Astrocyte of the cerebellum (primary cell): ENCODE measurements at regions not wholly inside any gene's neighbourhood (a gene's known extent, or its start where the extent isn't known, plus 50 kb on each side); places are given as distances from the start of the nearest gene placed in this dataset.
"Not testable (repeated sequence)": the region's sequence is repeated elsewhere in the genome, so short reads cannot be mapped to it uniquely, and the experiment has no call there.

Experiments
- DNase-seq: peaks from one replicate; pipeline ENCODE4 v3.0.0-alpha.2; 2011; ENCODE audit warnings: low read depth
- H3K4me3 ChIP-seq: 2 replicates; pipeline ENCODE4 v1.5.1; 2011; ENCODE audit warnings: mild to moderate bottlenecking, low read depth, low read length, moderate library complexity
- in situ Hi-C: cut with HindIII; loops from 2 replicates; pipeline ENCODE4 v1.10.0; 2017; ENCODE audit warnings: low sequenced_read_pairs
- TF ChIP-seq, protein P1 (sequence below): IDR thresholded peaks from 2 replicates; pipeline ENCODE4 v1.5.1; 2012; ENCODE audit warnings: low read length, low read depth, moderate library complexity, mild to moderate bottlenecking; ENCODE audit errors: missing control alignments

DNA sequence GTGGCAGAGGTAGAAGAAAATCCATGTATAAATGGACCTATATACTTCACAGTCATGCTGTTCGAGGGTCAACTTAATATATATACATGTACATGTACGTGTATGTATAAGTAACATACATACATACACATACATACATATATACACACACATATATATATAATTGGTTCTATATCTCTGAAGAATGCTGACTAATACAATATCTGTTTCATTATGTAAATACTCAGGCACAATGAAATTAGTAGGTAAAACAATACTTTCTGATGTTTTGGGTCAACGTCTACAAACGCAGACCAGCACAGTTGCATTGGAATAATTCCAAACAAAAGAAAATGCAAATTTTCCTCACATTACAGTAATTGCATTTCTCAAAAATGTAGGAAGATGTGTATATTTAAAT, 202.7 kb upstream of the DAAM1 start:
- no peak overlapping the region for H3K4me3 ChIP-seq
- no peak for DNase-seq
- TF ChIP-seq, protein P1, sequence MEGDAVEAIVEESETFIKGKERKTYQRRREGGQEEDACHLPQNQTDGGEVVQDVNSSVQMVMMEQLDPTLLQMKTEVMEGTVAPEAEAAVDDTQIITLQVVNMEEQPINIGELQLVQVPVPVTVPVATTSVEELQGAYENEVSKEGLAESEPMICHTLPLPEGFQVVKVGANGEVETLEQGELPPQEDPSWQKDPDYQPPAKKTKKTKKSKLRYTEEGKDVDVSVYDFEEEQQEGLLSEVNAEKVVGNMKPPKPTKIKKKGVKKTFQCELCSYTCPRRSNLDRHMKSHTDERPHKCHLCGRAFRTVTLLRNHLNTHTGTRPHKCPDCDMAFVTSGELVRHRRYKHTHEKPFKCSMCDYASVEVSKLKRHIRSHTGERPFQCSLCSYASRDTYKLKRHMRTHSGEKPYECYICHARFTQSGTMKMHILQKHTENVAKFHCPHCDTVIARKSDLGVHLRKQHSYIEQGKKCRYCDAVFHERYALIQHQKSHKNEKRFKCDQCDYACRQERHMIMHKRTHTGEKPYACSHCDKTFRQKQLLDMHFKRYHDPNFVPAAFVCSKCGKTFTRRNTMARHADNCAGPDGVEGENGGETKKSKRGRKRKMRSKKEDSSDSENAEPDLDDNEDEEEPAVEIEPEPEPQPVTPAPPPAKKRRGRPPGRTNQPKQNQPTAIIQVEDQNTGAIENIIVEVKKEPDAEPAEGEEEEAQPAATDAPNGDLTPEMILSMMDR = no peak
- in situ Hi-C loops = no loop called here

DNA sequence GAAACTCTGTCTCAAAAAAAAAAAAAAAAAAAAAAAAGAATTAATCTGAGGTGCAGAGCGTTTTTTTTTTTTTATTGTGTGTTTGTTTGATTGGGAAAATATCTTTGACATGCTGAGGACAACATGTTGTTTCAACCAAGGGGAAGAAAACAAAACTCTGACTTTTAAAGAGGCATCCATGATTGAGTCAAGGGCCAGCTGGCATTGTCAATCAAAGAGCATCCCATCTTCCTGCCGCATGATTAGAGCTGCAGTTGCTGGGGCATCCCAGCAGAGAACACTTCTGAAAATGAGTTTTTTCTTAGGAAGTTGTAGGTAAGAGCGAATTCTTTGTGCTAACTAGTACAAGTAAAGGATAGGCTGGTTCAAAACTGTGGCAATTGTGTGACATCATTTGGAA, 200.9 kb upstream of the DAAM1 start:
- in situ Hi-C loops = no loop called here
- H3K4me3 ChIP-seq = no peak overlapping the region
- TF ChIP-seq, protein P1 = no peak
- no peak for DNase-seq

DNA sequence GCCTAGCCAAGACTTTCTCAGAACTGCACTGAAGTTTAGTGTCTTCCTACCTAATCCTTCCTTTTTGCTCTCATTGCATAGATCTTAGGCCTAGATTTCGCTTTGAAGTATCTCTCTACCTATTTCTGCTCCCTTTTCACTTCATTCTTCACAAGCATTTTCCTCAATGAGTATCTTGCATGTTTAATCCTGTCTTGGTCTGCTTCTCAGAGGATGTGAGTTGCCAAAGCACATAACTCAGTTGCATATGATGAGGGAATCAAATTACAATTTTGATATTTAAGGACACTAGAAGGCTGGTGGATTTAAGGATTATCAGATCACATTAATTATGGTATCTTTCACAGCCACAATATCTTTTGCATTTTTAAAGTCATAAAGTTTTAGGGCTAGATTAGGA, 195.5 kb upstream of the DAAM1 start:
- in situ Hi-C loops = no loop called here
- DNase-seq = no peak
- TF ChIP-seq, protein P1 = no peak
- no peak overlapping the region for H3K4me3 ChIP-seq

DNA sequence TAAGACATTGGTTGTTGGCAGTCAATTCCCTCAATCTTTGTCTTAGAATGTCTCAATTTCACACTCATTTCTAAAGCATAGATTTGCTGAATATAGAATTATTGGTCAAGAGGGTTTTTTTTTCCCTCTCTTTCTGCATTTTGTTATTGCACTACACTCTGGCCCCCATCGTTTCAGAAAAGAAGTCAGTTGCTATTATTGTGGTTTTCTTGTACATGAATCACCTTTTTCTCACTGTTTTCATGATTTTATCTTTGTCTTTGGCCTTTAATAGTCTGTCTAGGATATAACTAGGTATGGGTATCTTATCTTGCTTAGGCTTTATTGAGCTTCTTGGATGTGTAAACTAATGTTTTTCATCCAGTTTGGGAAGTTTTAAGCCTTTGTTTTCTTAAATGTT, 194.3 kb upstream of the DAAM1 start:
- no peak for DNase-seq
- in situ Hi-C loops = no loop called here
- TF ChIP-seq, protein P1 = no peak
- H3K4me3 ChIP-seq = no peak overlapping the region

DNA sequence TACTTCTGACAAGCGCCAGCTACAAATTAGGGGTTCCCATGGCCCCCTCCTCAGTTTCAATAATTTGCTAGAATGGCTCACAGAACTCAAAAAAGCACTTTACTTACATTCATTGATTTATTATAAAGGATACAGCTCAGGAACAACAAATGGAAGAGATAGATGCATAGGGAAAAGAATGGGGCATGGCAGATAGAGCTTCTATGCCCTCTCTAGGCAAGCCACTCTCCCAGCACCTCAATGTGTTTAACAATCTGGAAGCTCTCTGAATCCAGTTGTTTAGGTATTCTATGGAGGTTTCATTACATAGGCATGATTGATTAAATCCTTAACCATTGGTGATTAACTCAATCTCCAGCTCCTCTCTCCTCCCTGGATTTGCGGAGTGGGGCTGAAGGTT, 184.5 kb upstream of the DAAM1 start:
- DNase-seq = no peak
- no peak overlapping the region for H3K4me3 ChIP-seq
- TF ChIP-seq, protein P1 = peak; percentile 28
- in situ Hi-C loops = no loop called here

DNA sequence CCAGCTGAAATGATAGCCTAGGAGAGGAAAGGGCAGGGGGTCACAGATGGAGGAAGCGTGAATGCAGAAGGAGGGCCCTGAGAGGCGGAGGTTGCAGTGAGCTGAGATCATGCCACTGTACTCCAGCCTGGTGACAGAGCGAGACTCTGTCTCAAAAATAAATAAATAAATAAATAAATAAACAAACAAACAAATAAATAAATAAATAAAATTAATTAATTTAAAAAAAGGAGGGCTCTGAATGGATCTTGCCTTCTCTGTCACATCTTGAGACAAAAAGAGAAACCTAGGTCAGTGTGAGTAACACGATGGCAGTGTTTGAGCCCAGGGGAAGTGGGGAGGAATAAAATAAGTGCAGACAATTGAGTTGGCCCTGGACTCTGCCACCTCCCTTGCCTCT, 182.3 kb upstream of the DAAM1 start:
- H3K4me3 ChIP-seq, DNase-seq, in situ Hi-C loops: not testable (repeated sequence)

DNA sequence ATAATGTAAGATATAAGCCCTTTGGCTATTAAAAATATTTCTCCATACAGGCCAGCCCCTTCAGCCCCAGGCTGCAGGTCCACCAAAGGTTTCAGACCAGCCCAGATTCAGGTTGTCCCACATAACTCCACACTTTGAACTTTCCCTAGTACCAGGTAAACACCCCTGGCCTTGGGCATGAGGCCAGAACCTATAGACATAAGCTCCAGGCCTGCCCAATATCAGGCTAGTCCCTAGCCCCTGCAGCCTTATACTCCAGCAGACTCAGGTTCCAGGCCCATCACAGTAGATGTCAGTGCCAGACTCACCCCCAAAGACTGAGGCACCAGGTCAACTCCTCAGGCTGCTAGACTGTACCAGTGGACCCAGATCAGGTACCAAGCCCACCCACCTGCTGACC, 178.5 kb upstream of the DAAM1 start:
- in situ Hi-C loops = no loop called here
- no peak for DNase-seq
- TF ChIP-seq, protein P1 = no peak
- no peak overlapping the region for H3K4me3 ChIP-seq
